ENCODE measurements at regions not wholly inside any gene's neighbourhood (a gene's known extent, or its start where the extent isn't known, plus 50 kb on each side); places are given as distances from the start of the nearest gene placed in this dataset.
"Not testable (repeated sequence)": the region's sequence is repeated elsewhere in the genome, so short reads cannot be mapped to it uniquely, and the experiment has no call there.

- no peak for DNase-seq
Observed at GRCh38 chr6:79431537-79431933, 105.7 kb downstream of the LCA5 start.

- DNase-seq, result no peak
Observed at GRCh38 chr6:79430913-79431536, 106.2 kb downstream of the LCA5 start.

GRCh38 chr6:79427721-79428120 is 109.5 kb downstream of the LCA5 start:
- DNase-seq, result no peak

GRCh38 chr6:79426625-79427278 is 110.5 kb downstream of the LCA5 start:
- no peak for DNase-seq

- DNase-seq, result no peak
Observed at GRCh38 chr6:79425589-79426311, 111.5 kb downstream of the LCA5 start.

GRCh38 chr6:79423216-79423615 is 114.0 kb downstream of the LCA5 start:
- no peak for DNase-seq

- no peak for DNase-seq
Observed at GRCh38 chr6:79422666-79423065, 114.6 kb downstream of the LCA5 start.

- no peak for DNase-seq
Observed at GRCh38 chr6:79421707-79422484, 115.3 kb downstream of the LCA5 start.

GRCh38 chr6:79421001-79421411 is 116.2 kb downstream of the LCA5 start:
- no peak for DNase-seq

GRCh38 chr6:79420054-79420453 is 117.2 kb downstream of the LCA5 start:
- DNase-seq, result no peak

GRCh38 chr6:79416931-79417330 is 120.3 kb downstream of the LCA5 start:
- no peak for DNase-seq

- no peak for DNase-seq
Observed at GRCh38 chr6:79413562-79414002, 123.6 kb downstream of the LCA5 start.

- no peak for DNase-seq
Observed at GRCh38 chr6:79410806-79411205, 126.4 kb downstream of the LCA5 start.

- no peak for DNase-seq
Observed at GRCh38 chr6:79408256-79408974, 128.8 kb downstream of the LCA5 start.

GRCh38 chr6:79404677-79405076 is 132.6 kb downstream of the LCA5 start:
- no peak for DNase-seq

GRCh38 chr6:79404261-79404660 is 133.0 kb downstream of the LCA5 start:
- DNase-seq, result no peak

GRCh38 chr6:79403563-79403962 is 133.7 kb downstream of the LCA5 start:
- DNase-seq, result no peak

GRCh38 chr6:79403086-79403485 is 134.1 kb downstream of the LCA5 start:
- DNase-seq, result no peak

- no peak for DNase-seq
Observed at GRCh38 chr6:79399499-79399898, 137.7 kb downstream of the LCA5 start.

GRCh38 chr6:79398617-79399016 is 138.6 kb downstream of the LCA5 start:
- DNase-seq, result not testable (repeated sequence)

- DNase-seq, result no peak
Observed at GRCh38 chr6:79396625-79397024, 140.6 kb downstream of the LCA5 start.

- no peak for DNase-seq
Observed at GRCh38 chr6:79394690-79395089, 142.5 kb downstream of the LCA5 start.

GRCh38 chr6:79392094-79392493 is 145.1 kb downstream of the LCA5 start:
- no peak for DNase-seq

Data from inflammatory macrophage treated with lipopolysaccharide for 4 hours (primary cell).